ENCODE measurements at regions not wholly inside any gene's neighbourhood (a gene's known extent, or its start where the extent isn't known, plus 50 kb on each side); places are given as distances from the start of the nearest gene placed in this dataset.

GRCh38 chr2:236951830-236952475, 133.7 kb upstream of the COPS8 start:
- no peak for DNase-seq (ENCODE audit: low spot score)

- no peak for DNase-seq (ENCODE audit: low spot score)
Observed at GRCh38 chr2:236954641-236955040, 131.0 kb upstream of the COPS8 start.

- no peak for DNase-seq (ENCODE audit: low spot score)
Observed at GRCh38 chr2:236955521-236956030, 130.1 kb upstream of the COPS8 start.

GRCh38 chr2:236956031-236956618, 129.6 kb upstream of the COPS8 start:
- no peak for DNase-seq (ENCODE audit: low spot score)

- no peak for DNase-seq (ENCODE audit: low spot score)
Observed at GRCh38 chr2:236956641-236957040, 129.0 kb upstream of the COPS8 start.

- no peak for DNase-seq (ENCODE audit: low spot score)
Observed at GRCh38 chr2:236959036-236959435, 126.7 kb upstream of the COPS8 start.

- DNase-seq (ENCODE audit: low spot score): no peak
Observed at GRCh38 chr2:236959876-236960275, 125.8 kb upstream of the COPS8 start.

- no peak for DNase-seq (ENCODE audit: low spot score)
Observed at GRCh38 chr2:236960531-236960930, 125.2 kb upstream of the COPS8 start.

GRCh38 chr2:236962816-236963215, 122.9 kb upstream of the COPS8 start:
- no peak for DNase-seq (ENCODE audit: low spot score)

- DNase-seq (ENCODE audit: low spot score): no peak
Observed at GRCh38 chr2:236963631-236964182, 122.0 kb upstream of the COPS8 start.

GRCh38 chr2:236964291-236964690, 121.4 kb upstream of the COPS8 start:
- no peak for DNase-seq (ENCODE audit: low spot score)

- DNase-seq (ENCODE audit: low spot score): no peak
Observed at GRCh38 chr2:236965021-236965840, 120.5 kb upstream of the COPS8 start.

- no peak for DNase-seq (ENCODE audit: low spot score)
Observed at GRCh38 chr2:236965841-236966096, 119.9 kb upstream of the COPS8 start.

GRCh38 chr2:236967499-236967783, 118.2 kb upstream of the COPS8 start:
- DNase-seq (ENCODE audit: low spot score): no peak

- no peak for DNase-seq (ENCODE audit: low spot score)
Observed at GRCh38 chr2:236968101-236968879, 117.4 kb upstream of the COPS8 start.

GRCh38 chr2:236968880-236969534, 116.7 kb upstream of the COPS8 start:
- DNase-seq (ENCODE audit: low spot score): no peak

GRCh38 chr2:236969767-236970655, 115.7 kb upstream of the COPS8 start:
- DNase-seq (ENCODE audit: low spot score): no peak

GRCh38 chr2:236970656-236971010, 115.1 kb upstream of the COPS8 start:
- DNase-seq (ENCODE audit: low spot score): no peak

GRCh38 chr2:236971131-236971821, 114.4 kb upstream of the COPS8 start:
- no peak for DNase-seq (ENCODE audit: low spot score)

GRCh38 chr2:236971919-236972381, 113.7 kb upstream of the COPS8 start:
- no peak for DNase-seq (ENCODE audit: low spot score)

Measured in pons (tissue), 1 donor.